ENCODE measurements at regions not wholly inside any gene's neighbourhood (a gene's known extent, or its start where the extent isn't known, plus 50 kb on each side); places are given as distances from the start of the nearest gene placed in this dataset.

DNA sequence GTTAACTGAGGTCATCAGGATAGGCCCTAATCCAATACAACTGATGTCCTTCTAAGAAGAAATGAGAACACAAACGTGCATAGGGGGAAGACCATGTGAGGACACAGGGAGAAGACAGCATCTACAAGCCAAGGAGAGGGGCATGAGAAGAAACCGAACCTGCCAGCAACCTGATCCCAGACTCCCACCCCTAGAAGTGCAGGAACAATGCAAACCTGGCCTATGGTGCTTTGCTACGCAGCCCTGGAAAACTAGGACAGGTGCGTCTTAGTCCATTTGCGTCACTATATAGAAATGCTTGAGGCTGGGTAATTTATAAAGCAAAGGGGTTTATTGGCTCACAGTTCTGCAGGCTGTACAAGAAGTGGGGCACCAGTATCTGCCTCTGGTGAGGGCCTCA lies 322.6 kb upstream of the ZNF32 start:
- TF ChIP-seq TAF1 (IDR thresholded peaks at IDR 0.05; ENCODE audit: borderline replicate concordance, low read depth, low read length) (no peak), POLR2AphosphoS5 (IDR thresholded peaks at IDR 0.05; ENCODE audit: low read depth, low read length) (no peak)

Data from GM12892 (cell line).